A673 (cell line): ENCODE measurements at regions not wholly inside any gene's neighbourhood (a gene's known extent, or its start where the extent isn't known, plus 50 kb on each side); places are given as distances from the start of the nearest gene placed in this dataset.

ENCODE experiments used
- BruUV-seq: library from RNA; stranded (reverse); fragments of 400-500 nt; replicated peaks from 2 replicates; lab custom pipeline; 2021; lab: Mats Ljungman, UMichigan
- CTCF ChIA-PET: fragments of 300-600 bp; sonication (Branson Sonifier 250); formaldehyde crosslinking; loops from one replicate; lab custom pipeline; 2022; ENCODE audit warnings: antibody characterized with exemption; lab: Charles Lee
- POLR2A ChIA-PET: fragments of 300-600 bp; sonication (Branson Sonifier 250); formaldehyde crosslinking; loops from one replicate; lab custom pipeline; 2022; ENCODE audit warnings: antibody characterized with exemption; ENCODE audit not compliant: low non-redundant PET; lab: Charles Lee
- DNase-seq: peaks from one replicate; pipeline ENCODE4 v3.0.0-alpha.2; 2015; ENCODE audit warnings: low spot score
- H3K27ac ChIP-seq: fragments of 200-600 bp; sonication (generic); 2 replicates; pipeline ENCODE4 v1.5.1; 2016; ENCODE audit warnings: mixed run types, low read depth, mild to moderate bottlenecking, mixed read lengths, antibody characterized with exemption, low read length; ENCODE audit not compliant: poor library complexity, severe bottlenecking
- H3K27me3 ChIP-seq: fragments of 200-600 bp; sonication (generic); replicated peaks from 2 replicates; pipeline ENCODE4 v1.6.1; 2017; ENCODE audit warnings: mixed run types, low read depth, mild to moderate bottlenecking, mixed read lengths, antibody characterized with exemption, low read length; ENCODE audit not compliant: insufficient read depth, poor library complexity
- H3K36me3 ChIP-seq: fragments of 200-600 bp; sonication (generic); 2 replicates; pipeline ENCODE4 v1.6.1; 2016; ENCODE audit warnings: mixed run types, mild to moderate bottlenecking, mixed read lengths, antibody characterized with exemption, low read length; ENCODE audit not compliant: insufficient read depth, poor library complexity, severe bottlenecking
- H3K4me1 ChIP-seq: fragments of 200-600 bp; sonication (generic); 2 replicates; pipeline ENCODE4 v1.6.1; 2017; ENCODE audit warnings: mixed run types, mild to moderate bottlenecking, mixed read lengths, antibody characterized with exemption, low read length; ENCODE audit not compliant: insufficient read depth, poor library complexity, severe bottlenecking
- H3K4me3 ChIP-seq: fragments of 200-600 bp; sonication (generic); 2 replicates; pipeline ENCODE4 v1.5.1; 2016; ENCODE audit warnings: low read depth, mixed run types, mild to moderate bottlenecking, mixed read lengths, low read length; ENCODE audit not compliant: poor library complexity, severe bottlenecking
- H3K9me3 ChIP-seq: fragments of 200-600 bp; sonication (generic); 2 replicates; pipeline ENCODE4 v1.6.1; 2016; ENCODE audit warnings: mixed run types, low read depth, mild to moderate bottlenecking, mixed read lengths, antibody characterized with exemption, low read length; ENCODE audit not compliant: poor library complexity, severe bottlenecking
- EZH2 ChIP-seq: fragments of 200-600 bp; sonication (generic); IDR thresholded peaks from 2 replicates; pipeline ENCODE4 v1.6.1; 2017; ENCODE audit warnings: borderline replicate concordance, low read depth, mild to moderate bottlenecking, mixed read lengths, antibody characterized with exemption, low read length; ENCODE audit not compliant: poor library complexity, severe bottlenecking
- intact Hi-C: fragments of 100-400 bp; cut with micrococcal nuclease; formaldehyde crosslinking; loops from one replicate; pipeline ENCODE4 v1.10.0; 2022; ENCODE audit not compliant: unreplicated experiment
- TF ChIP-seq, protein P1 (sequence below): fragments of 300-800, 200-600 bp; sonication (generic); conservative IDR thresholded peaks from 2 replicates; pipeline ENCODE4 v1.5.1; 2017; ENCODE audit warnings: low read depth, mild to moderate bottlenecking, antibody characterized with exemption, low read length, moderate library complexity, mixed read lengths

DNA sequence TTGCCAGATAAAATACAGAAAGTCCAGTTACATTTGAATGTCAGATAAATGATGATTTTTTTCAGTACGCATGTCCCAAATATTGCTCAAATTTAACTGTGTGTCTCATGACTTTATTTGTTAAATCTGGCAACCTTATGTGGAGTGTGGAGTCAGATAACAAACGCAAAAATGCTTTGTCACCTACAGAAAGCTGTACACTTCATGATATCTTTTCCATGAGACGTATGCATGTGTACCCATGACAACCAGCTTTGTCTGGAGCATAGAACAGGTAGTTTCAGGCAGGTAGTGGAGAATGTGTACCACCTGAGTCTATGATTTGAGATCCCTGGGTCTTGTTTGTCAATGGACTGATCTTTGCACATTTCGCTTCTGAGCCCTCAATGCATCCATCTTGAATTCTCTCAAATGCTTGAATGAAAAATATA, 105.5 kb upstream of the CPEB4 start:
- Histone ChIP-seq H3K4me3 (no peak overlapping the region), H3K4me1 (peaks cover 12% of the 10 kb centered on the region), H3K36me3 (no peaks in the 10 kb centered on the region), H3K9me3 (no peaks in the 10 kb centered on the region), H3K27me3 (no peaks in the 10 kb centered on the region), H3K27ac (no peak overlapping the region)
- ChIA-PET POLR2A (no interaction called here), CTCF (no interaction called here)
- no peak for DNase-seq
- no TSS peak for BruUV-seq
- no peak for TF ChIP-seq EZH2
- TF ChIP-seq, protein P1, sequence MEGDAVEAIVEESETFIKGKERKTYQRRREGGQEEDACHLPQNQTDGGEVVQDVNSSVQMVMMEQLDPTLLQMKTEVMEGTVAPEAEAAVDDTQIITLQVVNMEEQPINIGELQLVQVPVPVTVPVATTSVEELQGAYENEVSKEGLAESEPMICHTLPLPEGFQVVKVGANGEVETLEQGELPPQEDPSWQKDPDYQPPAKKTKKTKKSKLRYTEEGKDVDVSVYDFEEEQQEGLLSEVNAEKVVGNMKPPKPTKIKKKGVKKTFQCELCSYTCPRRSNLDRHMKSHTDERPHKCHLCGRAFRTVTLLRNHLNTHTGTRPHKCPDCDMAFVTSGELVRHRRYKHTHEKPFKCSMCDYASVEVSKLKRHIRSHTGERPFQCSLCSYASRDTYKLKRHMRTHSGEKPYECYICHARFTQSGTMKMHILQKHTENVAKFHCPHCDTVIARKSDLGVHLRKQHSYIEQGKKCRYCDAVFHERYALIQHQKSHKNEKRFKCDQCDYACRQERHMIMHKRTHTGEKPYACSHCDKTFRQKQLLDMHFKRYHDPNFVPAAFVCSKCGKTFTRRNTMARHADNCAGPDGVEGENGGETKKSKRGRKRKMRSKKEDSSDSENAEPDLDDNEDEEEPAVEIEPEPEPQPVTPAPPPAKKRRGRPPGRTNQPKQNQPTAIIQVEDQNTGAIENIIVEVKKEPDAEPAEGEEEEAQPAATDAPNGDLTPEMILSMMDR = no peak
- intact Hi-C loops = no loop called here

DNA sequence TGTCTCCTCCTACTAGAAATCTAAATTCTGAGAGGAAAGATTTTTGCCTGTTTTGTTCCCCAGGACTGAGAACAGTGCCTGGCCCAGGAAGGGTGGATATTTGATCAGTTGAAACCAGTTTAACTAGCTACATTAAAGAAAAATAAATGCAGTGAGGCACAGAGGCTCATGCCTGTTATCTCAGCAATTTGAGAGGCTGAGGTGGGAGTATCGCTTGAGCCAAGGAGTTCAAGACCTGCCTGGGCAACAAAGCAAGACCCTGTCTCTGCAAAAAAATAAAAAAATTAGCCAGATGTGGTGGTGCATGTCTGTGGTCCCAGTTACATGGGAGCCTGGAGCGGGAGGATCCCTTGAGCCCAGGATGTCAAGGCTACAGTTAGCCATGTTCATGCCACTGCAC, 104.8 kb upstream of the CPEB4 start:
- Histone ChIP-seq H3K36me3 (no peaks in the 10 kb centered on the region), H3K9me3 (no peaks in the 10 kb centered on the region), H3K27me3 (no peaks in the 10 kb centered on the region), H3K4me3 (no peak overlapping the region), H3K27ac (no peak overlapping the region), H3K4me1 (peaks cover 12% of the 10 kb centered on the region)
- BruUV-seq = no TSS peak
- TF ChIP-seq, protein P1 = no peak
- no peak for TF ChIP-seq EZH2
- no peak for DNase-seq
- POLR2A ChIA-PET = no interaction called here
- CTCF ChIA-PET = no interaction called here
- intact Hi-C loops = no loop called here

DNA sequence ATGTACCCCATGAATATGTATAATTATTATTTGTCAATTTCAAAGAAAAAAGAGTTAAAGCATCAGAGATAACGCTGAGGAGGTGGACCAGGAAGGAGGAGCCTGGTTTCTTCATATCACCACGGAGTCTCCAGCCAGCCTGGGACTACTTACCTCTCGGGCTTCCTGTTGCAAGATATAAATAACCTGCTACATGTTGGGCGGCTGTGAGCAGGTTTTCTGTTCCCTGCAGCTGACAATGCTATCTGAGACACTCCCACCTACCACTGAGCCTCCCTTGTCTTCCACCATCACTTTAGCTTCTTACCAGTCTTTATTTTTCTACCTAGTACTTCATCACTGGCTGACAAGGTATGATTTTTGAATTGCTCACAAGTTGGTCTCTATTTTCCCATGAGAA, 102.7 kb upstream of the CPEB4 start:
- H3K9me3 ChIP-seq = no peaks in the 10 kb centered on the region
- peaks cover 12% of the 10 kb centered on the region for H3K4me1 ChIP-seq
- intact Hi-C loops = no loop called here
- ChIA-PET POLR2A (no interaction called here), CTCF (no interaction called here)
- no peak overlapping the region for H3K4me3 ChIP-seq
- no peak overlapping the region for H3K27ac ChIP-seq
- no TSS peak for BruUV-seq
- no peaks in the 10 kb centered on the region for H3K27me3 ChIP-seq
- no peak for DNase-seq
- no peak for TF ChIP-seq EZH2
- TF ChIP-seq, protein P1 = no peak
- no peaks in the 10 kb centered on the region for H3K36me3 ChIP-seq
